Peyer's patch (tissue), 4 donors: ENCODE measurements at regions not wholly inside any gene's neighbourhood (a gene's known extent, or its start where the extent isn't known, plus 50 kb on each side); places are given as distances from the start of the nearest gene placed in this dataset.
A peak's percentile ranks its signal among the peaks of the same experiment; 100 is the strongest.

Experiments
- DNase-seq, 3 donors: peaks; one replicate each; pipeline ENCODE4 v3.0.0-alpha.2; 2017 to 2019
- H3K27ac ChIP-seq, 4 donors: fragments of 200-600 bp; sonication (generic); one replicate each; pipeline ENCODE4 v1.5.1; 2016 to 2019
- H3K27me3 ChIP-seq, 2 donors: fragments of 200-600 bp; sonication (generic); one replicate each; pipeline ENCODE4 v1.5.1; 2019
- H3K36me3 ChIP-seq, 3 donors: fragments of 200-600 bp; sonication (generic); one replicate each; pipeline ENCODE4 v1.5.1; 2016 to 2019
- H3K4me1 ChIP-seq, 4 donors: fragments of 200-600 bp; sonication (generic); one replicate each; pipeline ENCODE4 v1.5.1; 2016 to 2019
- H3K4me3 ChIP-seq, 4 donors: fragments of 200-600 bp; sonication (generic); 1 replicate in 3 of 4; 2 replicates in 1 of 4; pipeline ENCODE4 v1.5.1; 2016 to 2019; ENCODE audit warnings: mild to moderate bottlenecking in 1 of 4
- H3K9me3 ChIP-seq, 4 donors: fragments of 200-600 bp; sonication (generic); one replicate each; pipeline ENCODE4 v1.5.1; 2016 to 2019; ENCODE audit warnings: mild to moderate bottlenecking in 1 of 4
- POLR2A ChIP-seq, 2 donors: fragments of 450-650 bp; IDR thresholded peaks; one replicate each; pipeline ENCODE4 v1.5.1; 2017; ENCODE audit warnings: antibody characterized with exemption in 2 of 2, mild to moderate bottlenecking in 2 of 2, moderate library complexity in 2 of 2
- TF ChIP-seq, protein P1 (sequence below), 6 experiments: fragments of 450-650 bp in 4 of 6; fragments of 200-600 bp in 2 of 6; sonication (generic) in 1 of 6; IDR thresholded peaks; one replicate each; pipeline ENCODE4 v1.5.1; 2017 to 2019; ENCODE audit warnings: antibody characterized with exemption in 6 of 6, mild to moderate bottlenecking in 3 of 6, moderate library complexity in 1 of 6

GRCh38 chr9:115230924-115231515 is 113.1 kb upstream of the TNC start:
- Histone ChIP-seq H3K27ac (no peak overlapping the region), H3K4me3 (no peak overlapping the region), H3K27me3 (no peaks in the 10 kb centered on the region), H3K9me3 (no peaks in the 10 kb centered on the region), H3K36me3 (no peaks in the 10 kb centered on the region), H3K4me1 (no peaks in the 10 kb centered on the region)
- no peak for TF ChIP-seq POLR2A (IDR thresholded peaks at IDR 0.05)
- TF ChIP-seq, protein P1, sequence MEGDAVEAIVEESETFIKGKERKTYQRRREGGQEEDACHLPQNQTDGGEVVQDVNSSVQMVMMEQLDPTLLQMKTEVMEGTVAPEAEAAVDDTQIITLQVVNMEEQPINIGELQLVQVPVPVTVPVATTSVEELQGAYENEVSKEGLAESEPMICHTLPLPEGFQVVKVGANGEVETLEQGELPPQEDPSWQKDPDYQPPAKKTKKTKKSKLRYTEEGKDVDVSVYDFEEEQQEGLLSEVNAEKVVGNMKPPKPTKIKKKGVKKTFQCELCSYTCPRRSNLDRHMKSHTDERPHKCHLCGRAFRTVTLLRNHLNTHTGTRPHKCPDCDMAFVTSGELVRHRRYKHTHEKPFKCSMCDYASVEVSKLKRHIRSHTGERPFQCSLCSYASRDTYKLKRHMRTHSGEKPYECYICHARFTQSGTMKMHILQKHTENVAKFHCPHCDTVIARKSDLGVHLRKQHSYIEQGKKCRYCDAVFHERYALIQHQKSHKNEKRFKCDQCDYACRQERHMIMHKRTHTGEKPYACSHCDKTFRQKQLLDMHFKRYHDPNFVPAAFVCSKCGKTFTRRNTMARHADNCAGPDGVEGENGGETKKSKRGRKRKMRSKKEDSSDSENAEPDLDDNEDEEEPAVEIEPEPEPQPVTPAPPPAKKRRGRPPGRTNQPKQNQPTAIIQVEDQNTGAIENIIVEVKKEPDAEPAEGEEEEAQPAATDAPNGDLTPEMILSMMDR (IDR thresholded peaks at IDR 0.05): no peak
- DNase-seq: no peak

- H3K27ac ChIP-seq: no peak overlapping the region
- H3K4me3 ChIP-seq: no peak overlapping the region
- H3K27me3 ChIP-seq: no peaks in the 10 kb centered on the region
- DNase-seq: no peak
- no peak for TF ChIP-seq POLR2A (IDR thresholded peaks at IDR 0.05)
- TF ChIP-seq, protein P1 (IDR thresholded peaks at IDR 0.05): no peak
- no peaks in the 10 kb centered on the region for H3K9me3 ChIP-seq
- no peaks in the 10 kb centered on the region for H3K36me3 ChIP-seq
- H3K4me1 ChIP-seq: no peaks in the 10 kb centered on the region
Measured at GRCh38 chr9:115232181-115232774, 114.3 kb upstream of the TNC start.

- TF ChIP-seq POLR2A (IDR thresholded peaks at IDR 0.05): no peak
- TF ChIP-seq, protein P1 (IDR thresholded peaks at IDR 0.05): no peak
- H3K4me3 ChIP-seq: no peak overlapping the region
- H3K27me3 ChIP-seq: no peaks in the 10 kb centered on the region
- H3K36me3 ChIP-seq: no peaks in the 10 kb centered on the region
- no peaks in the 10 kb centered on the region for H3K4me1 ChIP-seq
- no peak overlapping the region for H3K27ac ChIP-seq
- H3K9me3 ChIP-seq: no peaks in the 10 kb centered on the region
- DNase-seq: no peak
Measured at GRCh38 chr9:115234094-115234493, 116.1 kb upstream of the TNC start.

GRCh38 chr9:115235221-115235620 is 117.3 kb upstream of the TNC start:
- Histone ChIP-seq H3K27ac (no peak overlapping the region), H3K4me3 (no peak overlapping the region), H3K4me1 (no peaks in the 10 kb centered on the region), H3K36me3 (no peaks in the 10 kb centered on the region), H3K9me3 (no peaks in the 10 kb centered on the region), H3K27me3 (no peaks in the 10 kb centered on the region)
- DNase-seq: no peak
- TF ChIP-seq, protein P1 (IDR thresholded peaks at IDR 0.05): no peak
- no peak for TF ChIP-seq POLR2A (IDR thresholded peaks at IDR 0.05)

DNA sequence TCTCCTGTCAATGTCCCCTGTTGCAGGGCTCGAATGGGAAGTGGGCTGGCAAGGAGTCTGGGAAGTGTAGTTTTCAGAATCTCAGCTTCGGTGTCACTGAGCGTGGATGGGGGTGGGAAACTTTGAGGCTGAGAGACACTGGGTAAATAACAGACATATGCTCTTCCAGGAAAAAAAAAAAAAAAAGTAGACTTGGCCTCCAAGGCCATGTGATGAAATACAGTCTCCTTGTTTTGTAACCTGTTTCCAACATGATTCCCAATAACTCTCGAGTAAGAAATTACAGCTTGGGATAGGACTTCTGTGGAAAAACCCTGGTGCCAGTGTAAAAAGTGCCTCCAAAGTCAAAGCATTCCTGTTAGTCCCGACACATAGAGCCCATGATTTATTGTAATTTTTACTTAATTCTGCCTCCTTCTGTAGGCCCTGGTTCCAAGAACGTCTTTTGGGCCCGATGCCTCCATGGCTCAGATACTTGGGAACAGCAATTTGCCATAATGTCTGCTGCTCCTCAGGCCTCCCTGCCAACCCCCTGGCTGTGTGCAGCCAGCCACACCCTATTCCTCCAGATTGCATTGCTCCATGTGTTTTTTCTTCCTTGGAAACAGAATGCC is 119.5 kb upstream of the TNC start:
- Histone ChIP-seq H3K36me3 (no peaks in the 10 kb centered on the region), H3K4me1 (no peaks in the 10 kb centered on the region), H3K27me3 (no peaks in the 10 kb centered on the region), H3K9me3 (no peaks in the 10 kb centered on the region), H3K4me3 (no peak overlapping the region), H3K27ac (no peak overlapping the region)
- TF ChIP-seq POLR2A (IDR thresholded peaks at IDR 0.05): no peak
- TF ChIP-seq, protein P1 (IDR thresholded peaks at IDR 0.05): no peak
- DNase-seq: peak in 1 of 3 donors; percentile 49
